Stimulated activated naive CD8-positive, alpha-beta T cell treated with anti-CD3 and anti-CD28 coated beads, Interleukin-15, Interleukin-2, amounts not matched to agents 100 U/mL and 50 U/mL, for 24 hours (primary cell): ENCODE measurements at regions not wholly inside any gene's neighbourhood (a gene's known extent, or its start where the extent isn't known, plus 50 kb on each side); places are given as distances from the start of the nearest gene placed in this dataset.
A peak's percentile ranks its signal among the peaks of the same experiment; 100 is the strongest.
"Not testable (repeated sequence)": the region's sequence is repeated elsewhere in the genome, so short reads cannot be mapped to it uniquely, and the experiment has no call there.

Source experiments
- ATAC-seq: fragments of 150-1000 bp; cut with Tn5 transposase; one replicate; pipeline ENCODE4 v1.10.0; 2021
- DNase-seq: peaks from one replicate; pipeline ENCODE4 v3.0.0; 2021

DNA sequence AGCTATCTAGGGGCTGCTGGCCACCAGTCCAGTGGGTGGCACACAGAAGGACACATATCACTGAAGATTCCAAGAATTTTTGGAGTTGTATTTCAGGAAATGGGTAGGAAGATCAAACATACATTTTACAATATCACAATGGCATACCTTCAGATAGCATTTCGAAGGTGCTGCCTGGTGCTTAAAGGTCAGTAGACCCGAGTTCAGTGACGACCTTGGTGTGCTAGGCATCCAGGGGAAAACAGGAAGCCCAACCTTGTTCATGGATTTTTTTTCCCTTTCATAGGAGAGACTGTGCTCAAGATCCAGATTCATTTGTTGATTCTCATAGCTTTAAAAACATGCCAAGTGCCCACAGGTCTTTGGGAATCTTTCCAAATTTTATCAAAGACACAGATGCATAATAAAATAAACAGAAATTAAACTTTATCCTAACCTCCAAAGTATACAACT lies 51.0 kb upstream of the RCBTB2 start:
- no peak for DNase-seq
- ATAC-seq = no peak

DNA sequence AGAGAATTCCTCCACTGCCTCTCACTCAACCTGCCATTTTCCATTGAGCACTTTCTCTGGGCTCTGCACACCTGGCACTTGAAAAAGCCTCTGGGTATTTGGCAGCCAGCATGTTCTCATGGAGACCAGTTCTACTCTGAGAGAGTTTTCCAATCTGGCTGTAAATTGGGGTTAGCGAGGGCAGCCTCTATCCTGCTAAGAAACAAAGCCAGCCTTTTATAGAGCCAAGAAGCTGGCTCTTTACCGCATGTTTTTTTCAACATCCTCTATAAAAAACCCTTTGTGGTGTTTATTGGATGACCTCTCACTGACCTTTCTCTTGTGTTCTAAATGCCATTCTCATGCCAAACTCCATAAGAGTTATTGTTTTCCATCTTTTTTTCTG lies 52.6 kb upstream of the RCBTB2 start:
- DNase-seq (no peak), ATAC-seq (no peak)

DNA sequence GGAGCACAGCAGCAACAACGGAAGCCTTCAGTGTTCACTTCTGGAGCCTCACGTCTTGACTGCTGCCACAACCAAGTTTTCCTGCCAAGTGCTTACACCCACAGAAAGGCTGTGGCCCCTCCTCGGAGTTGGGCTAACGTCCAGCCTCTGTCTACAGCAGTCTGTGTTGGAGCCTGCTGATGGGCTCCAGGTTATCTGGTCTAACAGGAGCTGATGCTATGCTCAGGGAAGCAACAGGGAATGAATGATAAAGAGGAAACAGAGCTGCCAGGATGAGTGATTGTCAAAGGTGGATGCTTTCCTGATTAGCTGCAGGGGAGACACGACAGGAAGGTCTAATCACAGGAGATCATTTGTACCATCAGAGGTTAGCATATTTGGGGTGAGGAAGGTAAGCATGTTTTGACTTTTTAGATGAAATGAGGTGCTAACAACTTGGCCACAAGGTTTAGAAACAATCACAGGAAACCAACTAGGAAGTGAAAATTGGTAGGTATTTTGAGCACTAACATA lies 53.8 kb upstream of the RCBTB2 start:
- no peak for DNase-seq
- ATAC-seq = no peak

DNA sequence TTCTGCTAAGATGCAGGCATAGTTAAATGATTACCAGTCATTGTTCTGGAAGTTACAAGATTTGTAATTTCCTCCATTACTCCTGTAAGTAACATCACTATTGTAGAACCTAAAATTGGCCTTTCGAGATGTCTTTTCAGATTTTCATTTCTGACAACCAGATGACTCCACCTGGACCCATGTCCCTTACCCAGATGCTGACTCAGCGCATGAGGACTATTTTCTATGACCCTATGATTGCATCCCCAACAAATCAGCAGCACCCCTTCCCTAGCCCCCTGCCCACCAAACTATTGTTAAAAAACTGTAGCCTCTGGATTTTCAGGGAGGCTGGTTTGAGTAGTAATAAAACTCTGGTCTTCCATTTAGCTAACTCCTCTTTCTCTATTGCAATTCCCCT lies 55.2 kb upstream of the RCBTB2 start:
- no peak for ATAC-seq
- no peak for DNase-seq

DNA sequence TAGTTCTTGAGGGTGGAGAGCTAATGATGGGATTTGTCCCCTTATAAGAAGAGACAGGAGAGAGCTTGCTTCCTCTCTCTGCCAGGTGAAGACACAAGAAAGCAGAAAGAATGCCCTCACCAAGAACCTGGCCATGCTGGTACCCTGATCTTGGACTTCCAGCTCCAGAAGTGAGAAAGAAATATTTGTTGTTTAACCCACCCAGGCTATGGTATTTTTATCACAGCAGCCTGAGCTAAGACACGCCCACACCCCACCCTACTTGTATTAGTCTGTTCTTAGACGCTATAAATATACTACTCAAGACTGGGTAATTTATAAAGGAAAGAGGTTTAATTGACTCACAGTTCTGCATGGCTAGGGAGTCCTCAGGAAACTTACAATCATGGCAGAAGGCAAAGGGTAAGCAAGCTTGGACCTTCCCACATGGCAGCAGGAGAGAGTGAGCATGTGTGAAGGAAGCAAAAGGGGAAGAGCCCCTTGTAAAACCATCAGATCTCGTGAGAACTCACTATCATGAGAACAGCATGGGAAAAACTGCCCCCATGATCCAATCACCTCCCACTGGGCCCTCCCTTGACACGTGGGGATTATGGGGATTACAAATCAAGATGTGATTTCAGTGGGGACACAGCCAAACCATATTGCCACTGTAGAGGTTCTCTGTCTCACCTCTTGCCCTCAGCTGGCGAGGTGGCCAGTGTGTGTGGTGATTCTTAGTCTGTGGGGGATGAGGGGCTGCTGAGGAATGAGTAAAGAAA lies 57.4 kb upstream of the RCBTB2 start:
- ATAC-seq = no peak
- DNase-seq = no peak

DNA sequence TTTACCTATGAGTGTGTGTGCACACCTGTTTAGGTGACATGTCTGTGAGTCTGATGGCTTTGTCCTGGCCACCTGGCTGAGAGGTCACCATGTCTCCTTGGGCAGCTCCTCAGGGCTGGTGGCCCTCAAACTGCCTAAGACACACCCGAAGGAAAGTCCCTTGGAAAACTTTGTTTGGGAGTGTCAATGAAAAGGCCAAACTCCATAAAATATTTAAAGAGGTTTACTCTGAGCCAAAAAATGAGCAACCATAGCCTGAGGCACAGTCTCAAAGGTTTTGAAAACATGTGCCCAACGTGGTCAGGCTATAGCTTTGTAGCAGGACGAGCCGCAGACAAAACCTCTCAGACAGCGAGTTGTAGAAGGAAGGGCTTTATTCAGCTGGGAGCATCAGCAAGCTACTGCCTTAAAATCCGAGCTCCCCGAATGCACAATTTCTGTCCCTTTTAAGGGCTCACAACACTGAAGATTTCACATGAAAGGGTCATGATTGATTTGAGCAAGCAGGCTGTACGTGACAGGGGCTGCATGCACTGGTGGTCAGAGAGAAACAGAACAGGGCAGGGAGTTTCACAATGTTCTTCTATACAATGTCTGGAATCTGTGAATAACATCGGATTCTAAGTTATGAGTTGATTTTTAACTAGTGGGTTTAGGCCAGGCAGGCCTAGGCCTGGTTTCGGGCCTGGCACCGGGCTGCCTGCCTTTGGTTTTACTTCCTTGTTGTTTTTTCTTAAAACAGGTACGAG lies 58.4 kb upstream of the RCBTB2 start:
- DNase-seq, ATAC-seq: not testable (repeated sequence)

DNA sequence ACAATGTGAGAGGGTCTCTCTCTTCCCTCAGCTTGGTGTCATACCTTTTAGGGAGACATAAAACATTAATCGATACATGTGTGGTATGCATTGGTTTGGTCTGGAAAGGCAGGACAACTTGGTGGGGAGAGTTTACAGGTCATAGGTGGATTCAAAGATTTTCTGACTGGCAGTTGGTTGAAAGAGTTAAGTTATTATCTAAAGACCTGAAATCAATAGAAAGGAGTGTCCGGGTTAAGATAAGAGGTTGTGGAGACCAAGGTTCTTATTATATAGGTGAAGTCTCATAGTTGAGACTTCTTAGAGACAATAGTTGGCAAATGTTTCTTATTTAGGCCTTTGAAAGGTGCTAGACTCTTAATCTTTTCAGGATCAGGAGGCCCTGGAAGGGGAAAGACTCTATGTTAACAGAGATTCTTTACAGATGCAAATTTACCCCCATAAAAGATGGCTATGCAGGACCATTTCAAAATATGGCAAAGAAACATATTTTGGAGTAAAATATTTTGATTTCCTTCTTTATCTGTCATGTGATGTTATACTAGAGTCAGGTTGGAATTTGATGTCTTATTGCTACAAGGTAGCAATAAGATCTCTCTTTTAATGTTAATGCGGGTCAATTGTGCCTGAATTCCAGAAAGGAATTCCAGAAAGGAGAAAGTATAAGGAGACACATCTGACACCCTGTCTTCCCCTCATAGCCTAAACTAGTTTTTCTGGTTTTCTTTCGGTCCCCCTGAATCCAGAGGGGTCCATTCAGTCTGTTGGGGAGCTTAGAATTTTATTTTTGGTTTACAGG lies 59.2 kb upstream of the RCBTB2 start:
- no peak for ATAC-seq
- DNase-seq = no peak

DNA sequence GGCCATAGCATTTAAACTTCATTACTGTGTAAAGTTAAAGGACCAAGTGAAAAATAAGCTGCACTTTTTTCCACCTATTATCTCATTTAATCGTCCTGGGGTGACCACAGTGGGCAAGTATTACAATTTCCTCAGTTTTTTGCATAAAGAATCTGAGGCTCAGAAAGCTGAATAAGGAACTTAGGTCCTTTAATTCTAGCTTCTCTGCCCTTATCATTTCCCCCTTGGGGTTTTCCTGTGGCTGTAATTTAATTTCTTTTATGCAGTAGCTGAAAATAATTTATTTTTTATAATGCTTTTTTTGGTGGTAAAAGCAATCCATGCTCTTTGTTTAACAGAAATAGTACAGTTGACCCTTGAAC lies 59.8 kb upstream of the RCBTB2 start:
- ATAC-seq (no peak), DNase-seq (no peak)

DNA sequence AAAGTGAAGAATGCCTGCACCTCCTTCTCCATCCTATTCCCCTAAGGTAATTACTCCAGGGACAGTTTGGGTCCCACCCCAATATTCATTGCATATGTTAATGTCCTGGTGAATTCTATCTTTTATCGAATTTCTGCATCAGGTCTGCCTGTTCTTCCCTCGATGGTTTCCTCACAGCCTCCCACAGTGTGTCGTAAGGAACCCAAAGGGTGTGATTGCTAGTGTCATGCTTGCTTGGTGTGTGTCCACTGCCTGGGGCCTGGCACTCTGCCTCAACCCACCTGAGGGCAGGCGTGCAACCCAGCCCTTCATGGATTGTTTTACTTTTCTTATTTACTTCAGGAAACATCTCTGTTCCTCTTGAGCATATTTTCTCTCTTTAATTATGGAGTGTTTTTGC lies 60.2 kb upstream of the CYSLTR2 start:
- ATAC-seq (no peak), DNase-seq (no peak)

DNA sequence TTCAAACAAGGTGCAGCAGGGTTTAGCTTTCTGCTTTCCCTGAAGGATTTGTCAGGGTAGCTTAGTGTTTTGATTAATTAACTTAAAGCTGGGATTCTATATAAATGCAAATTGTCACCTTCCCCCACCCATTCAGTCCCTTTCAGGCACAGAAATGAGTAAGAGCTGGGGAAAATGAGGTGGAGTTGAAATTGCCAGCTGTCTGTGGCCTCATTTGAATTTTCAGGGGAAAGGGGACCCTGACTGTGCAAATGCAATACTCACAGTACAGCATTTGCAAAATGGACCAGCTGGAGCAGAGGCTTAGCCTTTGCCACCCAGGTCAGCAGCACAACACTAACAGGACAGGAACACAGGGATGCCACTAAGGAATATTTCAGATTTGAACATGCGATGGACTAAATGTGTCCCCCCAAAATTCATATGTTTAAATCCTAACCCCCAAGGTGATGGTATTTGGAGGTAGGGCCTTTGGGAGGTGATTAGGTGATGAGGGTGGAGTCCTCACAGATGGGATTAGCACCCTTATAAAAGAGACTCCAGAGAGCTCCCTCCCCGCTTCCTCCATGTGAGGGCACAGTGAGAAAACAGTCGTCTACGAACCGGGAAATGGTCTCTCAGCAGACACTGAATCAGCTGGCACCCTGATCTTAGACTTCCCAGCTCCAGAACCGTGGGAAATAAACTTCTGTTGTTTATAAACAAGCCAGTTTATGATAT lies 59.5 kb upstream of the CYSLTR2 start:
- ATAC-seq = peak; percentile 62
- no peak for DNase-seq

DNA sequence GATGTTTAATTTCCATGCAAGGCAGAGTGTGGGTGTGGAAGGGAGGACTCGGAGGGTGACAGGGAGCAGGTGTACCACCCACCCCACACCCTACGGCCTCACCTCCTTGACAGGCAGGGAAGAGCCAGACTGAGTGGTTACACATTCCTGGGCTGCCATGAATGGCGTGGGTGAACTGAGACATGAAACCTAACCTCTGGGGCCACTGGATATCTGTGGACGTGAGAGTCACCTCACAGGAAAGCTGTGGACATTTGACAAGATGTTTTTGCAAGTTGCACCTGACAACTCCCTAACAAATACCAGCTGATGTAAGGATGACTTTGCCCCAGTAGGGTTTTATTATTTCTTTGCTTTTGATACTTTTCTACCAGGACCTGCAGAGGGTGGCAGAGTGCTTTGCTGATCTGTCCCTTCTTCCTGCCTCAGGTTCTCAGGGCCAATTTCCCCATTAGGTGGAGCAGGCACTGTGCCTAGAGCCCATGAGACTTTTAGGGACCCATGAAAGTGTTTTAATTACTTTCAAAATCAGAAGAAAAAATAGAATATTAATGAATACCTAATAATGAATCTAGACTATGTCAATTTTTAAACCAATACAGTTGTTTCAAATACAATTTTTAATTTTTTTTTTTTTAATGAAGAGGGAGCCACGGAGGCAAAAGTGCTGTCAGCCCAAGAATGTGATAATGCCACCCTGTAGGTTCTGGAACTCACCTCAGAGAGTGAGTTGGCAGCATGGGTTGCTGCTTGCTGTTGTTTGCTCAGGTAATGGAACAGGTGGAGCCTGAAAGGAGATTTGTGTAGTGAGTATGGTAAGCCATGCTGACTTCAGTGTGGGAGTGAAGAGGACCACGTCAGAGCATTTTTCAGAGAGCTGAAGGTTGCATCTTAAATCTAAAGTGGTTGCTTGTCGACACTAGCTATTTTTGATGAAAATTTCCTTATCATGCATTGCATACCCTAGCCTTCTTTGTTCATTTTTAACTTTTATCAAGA lies 58.0 kb upstream of the CYSLTR2 start:
- DNase-seq (peak; percentile 50), ATAC-seq (peak; percentile 73)

DNA sequence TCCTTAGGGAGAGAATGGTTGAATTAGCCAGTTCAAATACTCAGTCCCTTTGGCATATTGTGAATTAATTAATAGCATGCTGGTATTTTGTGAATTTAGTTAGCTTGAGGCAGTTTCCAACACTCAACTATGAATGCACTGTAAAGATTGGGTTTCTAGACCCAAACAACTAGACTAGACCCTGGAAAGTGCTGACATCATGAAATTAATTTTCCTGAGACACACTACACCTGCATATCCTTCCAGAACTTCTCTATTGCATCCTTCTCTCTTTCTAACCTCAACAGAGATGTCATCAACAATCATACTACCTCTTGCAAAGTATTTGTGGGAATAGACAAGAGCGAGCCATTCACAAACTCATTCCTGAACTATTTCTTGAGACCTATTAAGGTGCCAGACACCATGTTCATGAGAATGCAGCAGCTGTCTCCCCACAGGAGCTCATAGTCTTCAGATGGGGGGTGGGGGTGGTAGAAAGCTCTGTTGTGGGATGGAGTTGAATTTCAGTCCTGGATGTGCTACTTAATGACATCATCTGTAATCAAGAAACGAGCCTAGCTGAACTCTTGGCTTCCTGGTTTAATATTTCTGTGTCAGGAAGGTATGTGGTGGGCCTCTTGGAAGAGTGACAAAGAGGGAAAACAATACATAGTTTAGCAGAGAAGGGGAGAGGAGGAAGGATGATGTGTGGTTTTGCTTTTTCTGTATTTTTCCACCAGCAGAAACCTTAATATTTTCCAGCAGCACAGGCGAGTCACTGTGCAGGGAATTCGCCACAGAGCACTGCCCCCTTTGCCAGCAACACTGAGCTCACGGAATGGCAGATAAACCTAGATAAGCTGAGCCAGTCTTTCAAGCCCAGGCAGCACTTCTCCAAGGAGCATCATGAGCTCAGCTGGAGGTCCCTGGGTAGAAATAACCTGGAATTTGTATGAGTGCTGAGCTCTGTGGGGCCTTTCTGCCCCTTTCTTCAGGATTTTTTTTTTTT lies 53.1 kb upstream of the CYSLTR2 start:
- ATAC-seq = peak; percentile 56
- DNase-seq = no peak

DNA sequence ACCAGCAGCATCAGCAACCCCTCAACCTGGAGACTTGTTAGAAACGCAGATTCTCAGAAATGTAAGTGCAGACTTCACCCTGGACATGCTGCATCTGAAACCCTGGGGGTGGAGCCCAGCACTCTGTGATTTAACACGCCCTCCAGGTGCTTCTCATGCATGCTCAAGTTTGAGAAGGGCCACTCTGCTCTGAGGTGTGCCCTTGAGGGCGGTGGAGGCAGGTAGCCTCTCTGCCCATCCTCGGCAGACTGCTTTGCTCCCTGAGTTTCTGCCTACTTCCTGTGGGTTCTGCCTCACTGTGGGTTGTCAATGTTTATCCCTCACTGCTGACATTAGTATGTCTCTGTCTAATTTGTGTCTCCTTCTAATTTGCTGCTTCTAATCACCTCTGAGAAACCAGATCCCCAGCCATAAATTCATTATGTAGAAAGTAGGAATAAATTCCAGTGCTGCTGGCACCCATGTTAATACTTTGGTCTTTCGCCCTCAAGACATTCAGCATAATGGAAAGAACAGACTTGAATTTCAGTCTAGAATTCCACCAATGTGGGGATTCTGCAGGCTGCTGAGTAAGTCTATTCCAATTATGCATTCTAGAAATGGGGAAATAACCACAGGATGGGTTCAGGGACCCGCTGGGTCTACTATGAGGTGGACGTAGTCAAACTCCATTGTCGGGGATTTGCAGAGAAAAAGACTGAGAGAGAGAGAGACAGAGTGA lies 51.3 kb upstream of the CYSLTR2 start:
- ATAC-seq (peak; percentile 35), DNase-seq (no peak)

DNA sequence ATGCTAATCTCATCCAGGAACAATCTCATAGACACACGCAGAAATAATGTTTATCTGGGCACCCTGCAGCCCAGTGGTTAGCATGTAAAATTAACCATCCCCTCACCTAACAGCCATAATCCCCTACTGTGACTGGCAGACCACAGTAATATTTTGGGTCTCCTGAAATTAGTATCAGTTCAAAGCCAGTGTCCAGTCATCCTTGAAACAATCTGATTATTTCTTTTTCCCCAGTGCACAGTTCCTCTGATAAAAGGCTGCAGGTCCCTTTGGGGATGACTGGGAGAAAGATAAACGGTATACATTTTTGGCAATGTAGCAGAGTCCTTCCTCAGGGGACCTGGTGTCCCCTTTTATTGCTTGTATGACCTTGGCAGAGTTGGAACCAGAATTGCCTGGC lies 50.4 kb upstream of the CYSLTR2 start:
- no peak for ATAC-seq
- DNase-seq = no peak
